Right forelimb (tissue), 1 donor: ENCODE measurements at regions not wholly inside any gene's neighbourhood (a gene's known extent, or its start where the extent isn't known, plus 50 kb on each side); places are given as distances from the start of the nearest gene placed in this dataset.
"Not testable (repeated sequence)": the region's sequence is repeated elsewhere in the genome, so short reads cannot be mapped to it uniquely, and the experiment has no call there.

Experiments used
- DNase-seq: peaks from one replicate; pipeline ENCODE4 v3.0.0-alpha.2; 2018

DNA sequence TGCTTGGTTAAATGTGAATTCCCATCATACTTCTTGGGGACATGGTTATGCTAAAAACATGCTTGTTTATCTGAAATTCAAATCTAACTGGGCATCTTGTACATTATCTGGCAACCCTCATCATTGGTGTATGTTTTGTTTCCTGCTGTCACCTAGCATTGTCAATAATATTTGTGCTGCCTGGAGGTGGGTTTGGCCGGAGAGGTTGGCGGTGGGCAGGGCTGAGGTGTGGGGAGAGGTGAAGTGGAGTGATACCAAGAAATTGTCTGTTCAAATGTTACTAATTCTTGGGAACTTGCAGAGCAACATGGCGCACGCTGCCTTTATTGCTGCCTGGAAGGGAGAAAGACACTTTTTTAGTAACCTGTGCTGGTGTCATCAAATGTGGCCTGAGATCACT is 280.5 kb downstream of the VRK1 start:
- DNase-seq, result no peak

DNA sequence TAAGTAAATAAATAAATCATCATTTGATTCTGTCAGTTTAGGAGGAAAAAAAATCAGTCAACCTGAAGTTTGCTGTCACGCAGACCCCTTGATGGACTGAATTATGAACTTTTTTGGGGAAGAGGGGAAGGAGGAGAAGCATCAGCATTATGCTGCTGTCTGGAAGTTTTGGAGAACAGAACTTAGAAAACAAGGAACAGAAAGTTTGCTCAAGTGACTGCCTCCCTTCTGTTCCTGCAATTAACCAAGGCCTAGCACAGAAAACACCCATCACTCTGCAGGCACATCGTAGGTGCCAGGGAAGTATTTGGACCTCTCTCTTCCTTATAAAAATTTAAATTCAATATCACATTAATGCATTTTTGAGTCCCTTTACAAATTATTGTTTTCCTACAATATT is 283.8 kb downstream of the VRK1 start:
- no peak for DNase-seq

DNA sequence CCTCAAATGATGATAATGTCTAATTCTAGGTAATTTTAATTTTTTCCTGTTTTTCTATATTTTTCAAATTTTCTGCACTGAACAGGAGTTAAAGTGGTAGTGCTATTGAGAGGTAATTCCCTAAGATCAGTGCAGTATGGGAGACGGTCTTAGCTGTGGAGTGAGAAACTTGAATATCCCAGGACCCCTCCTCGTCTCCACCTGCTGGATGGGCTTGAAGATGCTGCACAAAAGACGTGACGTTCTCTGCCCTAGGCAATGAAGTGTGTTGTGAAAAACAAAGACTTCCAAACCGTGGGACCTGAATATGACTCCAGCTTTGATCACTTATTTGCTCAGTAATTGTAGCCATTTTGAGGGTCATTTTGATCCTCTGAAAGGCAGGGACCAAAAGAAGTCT is 298.1 kb downstream of the VRK1 start:
- DNase-seq, result no peak

DNA sequence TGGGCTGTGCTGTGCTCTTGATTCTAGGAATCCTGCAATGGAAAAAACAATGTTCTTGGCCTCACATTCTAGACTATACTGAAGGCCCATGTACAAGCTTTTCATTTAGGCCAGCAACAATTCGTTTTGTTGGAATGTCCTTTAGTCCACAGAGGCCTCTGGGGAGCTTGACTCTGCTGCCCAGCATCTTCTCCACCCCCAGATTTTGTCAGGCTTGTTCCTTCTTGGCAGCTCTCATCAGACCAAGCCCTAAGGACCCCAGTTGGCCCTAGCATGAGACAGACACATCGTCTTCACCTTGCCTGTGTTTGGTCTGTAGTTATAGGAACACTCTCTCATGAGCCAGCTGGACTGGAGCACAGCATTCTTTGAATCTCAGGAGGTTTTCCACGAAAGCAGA is 300.1 kb downstream of the VRK1 start:
- no peak for DNase-seq

DNA sequence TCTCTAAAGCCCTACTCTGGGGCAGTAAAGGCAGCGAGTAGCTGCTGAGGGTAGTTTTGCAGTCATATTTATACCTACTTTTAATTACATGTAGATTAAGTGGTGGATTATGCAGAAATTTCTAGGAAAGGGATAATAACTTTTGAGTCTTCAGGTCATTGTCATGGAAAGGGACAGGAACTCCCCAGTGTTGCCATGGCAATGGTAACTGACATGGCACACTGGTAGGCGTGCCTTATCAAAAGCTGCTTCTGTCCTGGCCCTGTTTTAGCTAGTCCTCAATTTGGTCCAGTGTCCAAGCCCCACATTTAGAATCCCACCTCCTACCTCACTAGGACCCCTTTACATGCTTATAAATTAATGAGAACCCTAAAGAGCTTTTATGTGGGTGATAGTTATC is 303.1 kb downstream of the VRK1 start:
- no peak for DNase-seq

DNA sequence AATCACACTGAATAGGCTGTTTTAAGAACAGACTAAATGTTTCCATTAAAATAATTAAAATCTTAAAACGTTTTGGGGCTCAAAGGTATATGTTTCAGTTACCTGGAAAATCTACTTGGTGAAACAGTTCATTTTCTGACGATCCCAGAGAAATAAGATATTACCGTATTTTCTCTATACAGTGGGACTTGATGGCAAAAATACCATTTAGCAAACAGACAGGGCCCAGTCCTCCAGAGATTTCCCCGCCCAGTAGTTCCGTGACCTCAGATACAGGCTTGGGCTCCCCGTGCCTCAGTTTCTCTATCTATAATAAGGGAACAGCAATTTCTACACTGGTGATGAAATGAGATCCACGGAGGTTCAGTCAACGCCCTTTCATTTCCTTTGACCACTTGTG is 304.4 kb downstream of the VRK1 start:
- no peak for DNase-seq

DNA sequence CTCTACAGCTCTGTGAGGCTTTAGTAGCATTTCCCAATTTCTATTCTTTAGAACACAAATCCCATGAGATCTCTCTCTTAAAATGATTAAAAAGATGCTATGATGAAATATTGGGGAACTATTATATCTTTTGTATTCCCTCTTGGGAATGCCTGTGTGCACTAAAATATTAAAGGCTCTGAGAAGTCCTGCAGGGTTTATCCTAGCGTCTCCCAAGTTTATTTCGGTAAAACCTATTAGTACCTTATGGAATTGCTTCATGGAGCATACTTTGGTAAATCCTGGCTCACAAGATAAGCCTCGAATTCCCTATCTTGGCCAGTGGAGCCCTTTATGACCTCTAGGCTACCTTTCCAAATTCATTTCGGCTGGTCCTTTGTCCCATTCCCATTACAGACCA is 306.8 kb downstream of the VRK1 start:
- DNase-seq, result no peak

DNA sequence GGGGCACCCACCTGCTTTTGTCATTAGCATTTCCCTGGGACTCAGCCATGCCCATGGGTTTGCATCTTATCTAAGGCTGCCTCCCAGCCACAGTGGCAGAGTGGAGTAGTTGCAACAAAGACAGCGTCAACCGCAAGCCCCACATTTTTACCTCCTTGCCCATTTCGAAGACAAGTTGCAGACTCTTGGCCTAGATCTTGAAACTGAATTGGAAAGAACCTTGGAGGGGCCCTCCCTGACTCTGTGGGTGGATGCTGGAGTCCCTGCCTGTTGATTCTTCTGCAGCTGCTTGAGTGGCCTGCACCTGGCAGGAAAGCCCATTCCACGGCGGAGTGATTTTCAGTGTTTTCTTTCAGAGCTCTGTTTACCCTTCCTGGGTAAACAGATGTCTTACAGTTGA is 309.0 kb downstream of the VRK1 start:
- no peak for DNase-seq

DNA sequence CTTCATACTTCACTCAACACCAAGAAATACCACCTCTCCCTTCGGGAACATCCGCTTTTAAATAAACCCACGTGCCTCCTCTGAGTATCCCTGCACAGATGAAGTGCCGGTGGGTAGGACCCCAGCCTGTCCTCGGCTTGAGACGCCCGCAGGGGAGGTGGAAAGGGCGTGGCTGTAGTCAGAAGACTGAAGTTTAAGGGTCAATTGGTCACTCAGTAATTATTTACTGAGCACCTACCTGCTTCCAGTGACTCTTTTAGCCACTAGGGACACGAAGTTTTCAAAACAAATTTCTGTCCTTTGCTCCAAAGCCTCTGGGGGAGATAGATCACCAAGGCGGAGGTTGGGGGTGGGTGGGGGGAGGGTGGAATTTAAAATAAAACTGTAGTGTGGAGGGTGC is 309.4 kb downstream of the VRK1 start:
- DNase-seq, result no peak

DNA sequence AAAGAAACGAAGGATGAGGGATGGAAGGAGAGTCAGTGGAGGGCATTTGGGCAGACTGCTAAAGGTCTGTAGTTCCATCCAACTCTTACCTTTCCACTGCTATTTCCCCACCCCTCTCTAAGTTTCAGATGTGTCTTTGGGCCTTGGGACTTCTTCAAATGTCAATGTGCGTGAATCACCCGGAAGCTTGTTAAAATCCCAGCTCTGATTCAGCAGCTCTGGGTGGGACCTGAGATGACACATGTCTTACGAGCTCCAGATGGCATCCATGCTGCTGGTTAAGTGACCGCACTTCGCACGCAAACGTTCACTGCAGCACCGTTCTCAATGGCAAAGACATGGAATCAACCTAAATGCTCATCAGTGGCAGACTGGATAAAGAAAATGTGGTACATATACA is 309.9 kb downstream of the VRK1 start:
- no peak for DNase-seq

DNA sequence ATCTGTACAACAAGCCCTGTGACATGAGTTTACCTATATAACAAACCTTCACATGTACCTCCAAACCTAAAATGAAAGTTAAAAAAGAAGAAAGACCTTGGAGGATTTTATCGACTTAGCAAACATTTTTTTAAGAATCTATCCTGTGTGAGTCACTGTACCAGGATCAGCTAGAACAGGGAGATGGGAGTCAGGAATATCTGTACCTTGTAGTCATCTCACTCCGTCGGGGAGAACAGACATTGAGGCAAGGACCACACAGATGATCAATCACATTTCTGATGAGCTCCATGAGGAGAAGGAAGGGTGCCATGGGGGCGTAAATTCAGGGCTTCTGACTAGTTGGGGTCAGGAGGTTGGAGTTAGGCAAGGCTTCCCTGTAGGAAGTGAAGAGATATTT is 310.6 kb downstream of the VRK1 start:
- DNase-seq, result no peak

DNA sequence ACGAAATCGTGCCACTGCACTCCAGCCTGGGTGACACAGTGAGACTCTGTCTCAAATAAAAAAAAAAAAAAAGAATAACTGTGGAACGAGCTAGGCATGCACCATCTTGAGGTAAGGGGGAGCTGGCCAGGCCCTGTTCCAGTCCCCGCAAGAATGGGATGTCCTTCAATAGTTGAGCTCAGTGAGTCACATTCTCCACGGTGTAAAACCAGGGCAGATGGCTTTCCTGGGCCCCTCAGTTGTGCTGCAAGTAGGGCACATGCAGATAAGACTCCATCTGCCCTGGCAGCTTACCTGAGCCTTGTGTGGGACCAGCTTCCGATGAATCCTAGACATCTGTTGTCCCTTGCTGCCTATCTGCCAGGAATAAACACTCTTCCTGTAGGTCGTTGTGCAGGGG is 312.1 kb downstream of the VRK1 start:
- DNase-seq, result no peak

DNA sequence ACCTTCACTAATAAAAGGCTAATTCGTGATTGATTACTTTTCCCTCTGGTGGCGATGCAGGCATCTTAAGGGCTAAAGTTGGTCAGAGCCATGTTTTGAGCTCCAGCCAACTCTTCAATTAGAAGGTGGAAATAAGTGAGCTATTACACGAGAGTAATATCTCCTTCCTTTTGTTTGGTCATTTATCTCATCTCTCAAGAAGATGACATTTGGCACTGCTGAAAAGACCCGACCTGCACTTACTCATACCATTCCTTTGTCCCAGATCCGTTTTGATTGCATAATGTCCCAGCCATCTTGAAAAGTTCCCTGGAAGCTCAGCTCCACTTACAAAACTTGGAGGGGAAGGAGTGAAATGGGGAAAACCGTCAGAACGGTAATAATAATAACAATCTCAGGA is 316.2 kb downstream of the VRK1 start:
- DNase-seq, result no peak

DNA sequence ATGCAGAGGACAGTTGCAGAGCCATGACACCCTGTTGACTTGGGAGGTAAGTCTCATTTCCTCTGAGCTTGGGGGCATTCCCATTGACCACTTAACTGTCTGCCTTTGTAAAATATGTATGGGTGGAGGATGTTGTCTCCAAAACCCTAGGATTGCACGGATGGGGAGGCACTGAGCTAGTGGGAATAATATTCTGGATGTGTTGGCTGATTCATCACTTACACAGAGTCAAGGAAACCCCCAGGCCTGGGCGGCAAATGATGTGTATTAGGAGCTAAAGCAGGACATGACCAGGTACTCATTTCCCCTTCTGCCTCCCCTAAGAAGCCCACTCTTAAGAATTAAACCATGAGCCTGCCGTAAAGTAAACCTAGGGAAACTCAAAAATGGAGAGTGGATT is 319.4 kb downstream of the VRK1 start:
- DNase-seq, result no peak

DNA sequence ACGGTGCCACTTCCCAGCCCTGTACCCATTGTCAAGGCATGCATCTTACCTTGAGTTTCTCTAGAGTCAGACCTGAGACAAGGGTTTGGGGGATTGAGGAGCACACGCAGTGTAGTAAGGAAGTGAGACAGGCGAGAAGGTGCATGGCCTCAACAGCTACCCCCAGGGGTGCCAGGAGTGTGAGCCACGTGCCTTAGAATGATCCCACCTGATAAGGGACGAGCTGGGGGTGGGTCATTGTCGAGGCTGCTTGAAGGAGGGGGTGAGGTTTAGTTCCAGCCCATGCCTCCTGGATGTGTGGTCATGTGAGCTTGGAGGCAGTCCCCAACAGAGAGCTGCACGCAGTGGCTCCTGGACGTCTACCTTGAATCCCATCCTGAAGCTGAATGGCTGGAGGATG is 320.5 kb downstream of the VRK1 start:
- no peak for DNase-seq

DNA sequence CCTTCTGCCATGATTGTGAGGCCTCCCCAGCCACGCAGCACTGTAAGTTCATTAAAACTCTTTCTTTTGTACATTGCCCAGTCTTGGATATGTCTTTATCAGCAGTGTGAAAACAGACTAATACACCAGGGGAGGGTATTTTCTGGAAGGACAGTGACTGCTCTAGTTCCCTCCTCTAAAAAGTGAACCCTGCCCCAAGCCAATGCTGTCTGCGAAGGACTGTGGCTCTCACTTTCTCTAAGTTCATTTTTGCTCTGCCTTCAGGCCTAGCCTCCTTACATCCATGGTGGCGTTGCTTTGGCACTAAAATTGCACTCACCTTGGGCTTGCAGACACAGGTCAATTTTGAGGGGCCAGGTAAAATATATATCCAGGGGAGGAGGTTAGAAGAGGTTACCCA is 323.0 kb downstream of the VRK1 start:
- no peak for DNase-seq

DNA sequence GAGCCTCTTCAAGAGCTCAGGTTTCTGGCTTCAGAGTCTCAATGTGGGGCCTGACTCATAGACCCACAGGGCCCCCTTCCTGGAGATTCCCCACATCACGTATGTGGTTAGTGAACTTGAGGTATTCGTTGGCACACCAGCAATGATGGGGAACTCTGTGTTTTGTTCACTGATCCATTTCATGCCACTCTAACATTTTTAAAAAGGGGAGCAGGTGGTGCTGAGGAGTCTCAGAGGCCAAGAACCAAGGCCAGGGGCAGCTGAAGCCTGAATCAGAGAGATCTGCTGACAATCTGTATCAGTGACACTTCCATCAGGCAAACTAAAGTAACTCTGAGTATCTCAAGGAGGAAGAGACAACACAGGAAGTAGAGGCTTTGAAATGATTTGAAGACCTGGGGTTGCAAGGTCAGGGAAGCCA is 323.4 kb downstream of the VRK1 start:
- DNase-seq, result no peak

DNA sequence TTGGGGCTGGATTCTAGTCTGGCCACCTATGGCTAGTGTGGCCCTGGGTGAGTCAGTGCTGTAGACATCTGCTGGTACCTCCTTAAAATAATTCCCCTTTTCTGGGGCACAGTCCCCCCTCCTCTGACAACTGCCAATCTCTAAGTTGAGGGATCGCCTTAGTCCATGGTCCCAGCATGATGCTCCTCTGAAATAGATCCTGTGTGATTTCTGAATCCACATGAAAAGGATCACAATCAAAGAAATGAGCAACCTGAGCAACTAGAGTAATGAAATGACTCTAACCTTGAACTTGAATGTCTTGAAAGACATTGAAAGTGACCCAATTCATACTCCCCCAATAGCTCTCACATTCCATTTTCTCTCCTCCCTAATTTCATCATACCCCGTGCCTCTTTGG is 332.5 kb downstream of the VRK1 start:
- DNase-seq, result no peak

DNA sequence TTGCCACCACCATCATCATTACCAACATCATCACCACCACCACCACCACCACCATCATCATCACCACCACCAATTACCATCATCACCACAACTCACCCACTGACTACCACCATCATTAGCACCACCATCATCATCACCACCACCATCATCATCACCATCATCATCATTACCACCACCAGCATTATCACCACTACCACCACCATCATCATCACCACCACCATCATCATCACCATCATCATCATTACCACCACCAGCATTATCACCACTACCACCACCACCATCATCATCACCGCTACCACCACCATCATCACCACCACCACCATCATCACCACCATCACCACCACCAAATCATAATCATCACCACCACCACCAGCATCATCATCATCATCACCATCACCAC is 338.7 kb downstream of the VRK1 start:
- DNase-seq, result not testable (repeated sequence)

DNA sequence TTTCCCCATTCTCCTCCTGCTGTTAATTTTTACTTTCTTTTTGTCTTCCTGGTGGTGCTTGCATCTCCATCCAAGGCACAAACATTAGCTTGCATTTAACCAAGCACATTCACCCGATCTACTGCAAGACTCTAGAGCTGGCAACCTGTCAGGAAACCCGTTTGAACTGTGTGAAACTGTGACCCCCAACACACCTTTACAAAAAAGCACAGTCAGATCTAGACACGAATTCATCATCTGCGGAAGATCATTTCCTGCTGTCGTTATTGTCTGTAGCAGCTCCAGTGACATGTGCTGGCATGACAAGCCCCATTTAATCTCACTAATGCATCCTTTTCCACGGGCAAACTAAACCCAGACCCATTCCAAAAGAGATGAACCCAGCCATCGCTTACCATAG is 340.5 kb downstream of the VRK1 start:
- DNase-seq, result no peak

DNA sequence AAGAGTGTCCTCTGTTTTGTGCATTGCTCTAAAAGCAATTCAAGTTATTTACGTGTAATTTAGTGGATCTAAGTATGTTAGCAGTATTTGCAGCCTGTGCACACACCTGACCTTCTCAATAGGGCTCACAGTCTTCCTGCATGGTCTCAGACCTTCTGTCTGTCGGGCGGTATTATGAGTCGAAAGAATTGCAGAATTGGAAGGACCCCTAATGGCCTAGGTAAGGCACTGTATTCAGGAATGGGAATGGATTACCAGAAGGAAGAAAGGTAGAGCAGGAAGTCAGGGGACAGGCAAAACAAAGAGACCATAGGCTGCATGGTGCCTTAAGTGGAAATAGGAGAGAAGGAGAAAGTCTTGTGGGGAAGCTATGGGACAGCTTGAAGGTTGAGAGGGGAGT is 341.6 kb downstream of the VRK1 start:
- no peak for DNase-seq

DNA sequence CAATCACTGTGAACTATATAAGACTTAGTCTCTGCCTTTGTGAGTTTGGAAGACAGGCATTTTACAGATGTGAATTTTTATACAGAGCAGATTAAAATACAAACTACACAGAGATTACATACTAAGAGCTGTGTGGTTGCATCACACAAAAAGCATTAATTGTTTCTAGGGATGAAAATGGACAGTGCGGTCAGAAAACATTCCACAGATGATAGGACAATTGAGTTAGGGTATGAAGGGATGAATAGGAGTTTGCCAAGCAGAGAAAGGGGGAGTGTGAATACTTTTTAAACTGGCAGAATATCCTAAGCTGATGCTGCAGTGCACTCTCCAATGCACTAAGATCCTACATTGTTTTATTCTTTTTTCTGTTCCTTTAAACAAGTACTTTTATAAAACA is 345.8 kb downstream of the VRK1 start:
- no peak for DNase-seq

DNA sequence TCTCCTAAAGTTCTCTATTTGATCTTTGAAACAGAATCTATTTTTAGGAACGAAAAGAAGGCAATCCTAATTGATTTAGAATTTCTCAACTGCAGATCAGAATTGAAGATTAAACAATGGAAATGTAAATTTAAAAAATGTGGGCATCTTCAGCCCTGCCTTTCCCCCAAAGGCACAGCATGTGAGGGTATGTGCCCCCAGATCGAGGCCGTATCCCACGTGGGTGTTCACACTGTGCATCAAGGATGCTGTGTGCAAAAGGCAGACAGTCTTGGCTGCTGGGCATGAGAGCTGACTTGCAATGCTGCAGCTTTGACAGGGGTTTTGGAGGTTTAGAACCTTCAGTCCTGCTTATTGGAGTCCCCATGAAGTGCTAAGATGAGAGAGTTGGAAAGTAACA is 346.3 kb downstream of the VRK1 start:
- no peak for DNase-seq

DNA sequence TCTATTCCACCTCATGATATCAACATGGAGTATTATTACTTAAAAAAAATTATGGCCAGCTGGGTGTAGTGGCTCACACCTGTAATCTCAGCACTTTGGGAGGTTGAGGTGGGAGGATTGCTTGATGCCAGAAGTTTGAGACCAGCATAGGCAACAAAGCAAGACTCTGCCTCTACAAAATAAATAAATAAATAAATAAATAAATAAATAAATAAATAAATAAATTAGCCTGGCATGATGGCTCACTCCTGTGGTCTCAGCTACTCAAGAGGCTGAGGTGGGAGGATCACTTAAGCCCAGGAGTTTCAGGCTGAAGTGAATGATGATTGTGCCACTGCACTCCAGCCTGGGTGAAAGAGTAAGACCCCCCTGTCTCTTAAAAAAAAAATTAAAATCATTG is 350.8 kb downstream of the VRK1 start:
- not testable (repeated sequence) for DNase-seq

DNA sequence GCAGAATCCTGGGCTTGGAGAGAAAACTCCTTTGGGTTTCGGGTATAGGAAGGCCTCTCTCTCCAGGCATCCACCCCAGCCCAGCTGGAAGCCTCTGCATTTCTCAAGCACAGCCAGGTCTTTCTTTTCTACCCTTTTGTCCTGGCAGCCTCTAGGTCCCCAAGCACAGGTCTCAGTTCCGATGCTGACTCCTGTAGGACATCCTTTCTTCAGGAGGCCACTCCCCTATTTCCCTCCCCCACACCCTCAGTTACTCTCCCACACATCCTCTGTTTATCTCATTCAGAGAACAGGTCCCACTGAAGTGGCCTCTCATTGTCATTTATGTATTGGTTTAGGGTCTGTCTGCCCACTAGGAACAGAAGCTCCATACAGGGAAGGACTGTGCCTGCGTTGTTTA is 352.6 kb downstream of the VRK1 start:
- DNase-seq, result no peak

DNA sequence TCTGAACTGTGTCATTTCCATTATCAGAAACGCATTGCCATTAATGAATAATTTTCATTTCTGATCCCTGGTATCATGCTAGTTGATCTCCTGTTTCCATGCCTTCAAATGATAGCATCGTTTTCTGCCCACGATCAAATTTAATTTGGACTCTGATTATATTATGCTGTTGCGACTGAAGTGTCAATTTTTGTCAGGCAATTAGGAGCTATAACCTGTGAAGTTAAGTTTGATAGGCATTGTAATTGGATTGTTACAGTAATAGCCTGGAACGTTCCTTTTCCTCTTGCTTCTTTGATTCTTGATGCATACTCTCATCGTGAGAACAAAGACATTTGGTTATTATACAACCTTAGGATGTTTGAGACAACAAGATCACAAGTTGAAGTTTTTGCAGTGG is 356.3 kb downstream of the VRK1 start:
- DNase-seq, result no peak
